ENCODE measurements at regions not wholly inside any gene's neighbourhood (a gene's known extent, or its start where the extent isn't known, plus 50 kb on each side); places are given as distances from the start of the nearest gene placed in this dataset.

DNA sequence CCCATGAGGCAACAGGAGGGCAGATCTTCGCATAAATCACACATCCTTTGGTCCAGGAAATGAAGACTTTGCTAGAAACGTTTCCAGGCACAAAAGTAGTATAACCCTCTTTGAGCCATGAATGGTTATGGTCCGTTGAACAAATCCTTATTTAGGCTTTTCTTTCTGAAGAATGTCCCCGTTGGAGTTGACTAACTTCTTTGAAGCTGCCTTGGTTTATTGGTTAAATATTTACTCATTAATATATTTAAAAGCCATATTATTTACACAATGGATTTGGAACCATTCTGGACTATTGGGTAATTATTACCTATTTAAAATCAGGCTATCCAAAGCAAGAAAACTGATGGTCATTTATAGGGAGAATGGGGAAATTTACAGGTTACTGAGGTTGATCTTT, 347.6 kb upstream of the SLC30A5 start:
- no peak overlapping the region for H3K27ac ChIP-seq
- no peak overlapping the region for H3K4me3 ChIP-seq (ENCODE audit: low read depth, low read length)
- no peak for DNase-seq
- no peaks in the 10 kb centered on the region for H3K9me3 ChIP-seq (ENCODE audit: severe bottlenecking)
- TF ChIP-seq CTCF (IDR thresholded peaks at IDR 0.05; ENCODE audit: low read depth, low read length), result no peak
- no peaks in the 10 kb centered on the region for H3K27me3 ChIP-seq (ENCODE audit: insufficient read depth, low read depth, severe bottlenecking)
- H3K36me3 ChIP-seq, result no peaks in the 10 kb centered on the region

DNA sequence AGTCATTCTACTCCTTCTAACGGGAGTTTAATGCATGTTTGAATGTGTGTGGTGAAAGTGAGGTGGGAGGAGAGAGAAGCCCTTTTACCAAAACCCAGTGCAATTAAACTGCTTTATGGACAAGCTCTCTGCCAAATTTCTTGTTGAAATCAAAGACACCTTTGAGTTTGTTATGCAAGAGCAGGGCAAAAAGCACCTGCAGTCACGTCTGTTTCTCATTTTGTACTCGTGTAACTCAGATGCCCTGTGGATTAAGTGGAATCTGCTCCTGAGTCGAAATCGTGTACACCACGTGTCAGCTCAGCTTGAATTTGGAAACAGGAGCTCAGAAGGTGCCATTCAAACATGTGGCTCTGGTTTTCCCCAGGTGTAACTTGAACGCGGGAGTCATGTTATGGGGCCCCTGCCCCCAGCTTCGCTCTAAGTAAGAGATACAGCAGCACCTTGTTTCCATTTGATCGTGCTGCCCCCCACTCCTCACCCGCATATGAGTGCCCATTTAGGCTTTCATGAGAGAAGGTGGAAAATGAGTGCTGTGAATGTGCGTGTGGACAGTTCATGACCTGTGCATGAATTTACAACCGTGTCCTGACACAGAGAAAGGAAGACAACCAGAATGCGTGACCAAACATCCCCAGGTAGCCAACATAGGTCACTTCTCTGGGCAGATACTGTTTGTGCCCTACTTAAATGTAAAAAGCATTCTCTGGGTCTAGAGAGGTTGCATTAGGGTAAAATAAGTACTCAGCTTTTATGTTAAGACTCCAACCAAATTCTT, 347.0 kb upstream of the SLC30A5 start:
- H3K27me3 ChIP-seq (ENCODE audit: insufficient read depth, low read depth, severe bottlenecking), result no peaks in the 10 kb centered on the region

DNA sequence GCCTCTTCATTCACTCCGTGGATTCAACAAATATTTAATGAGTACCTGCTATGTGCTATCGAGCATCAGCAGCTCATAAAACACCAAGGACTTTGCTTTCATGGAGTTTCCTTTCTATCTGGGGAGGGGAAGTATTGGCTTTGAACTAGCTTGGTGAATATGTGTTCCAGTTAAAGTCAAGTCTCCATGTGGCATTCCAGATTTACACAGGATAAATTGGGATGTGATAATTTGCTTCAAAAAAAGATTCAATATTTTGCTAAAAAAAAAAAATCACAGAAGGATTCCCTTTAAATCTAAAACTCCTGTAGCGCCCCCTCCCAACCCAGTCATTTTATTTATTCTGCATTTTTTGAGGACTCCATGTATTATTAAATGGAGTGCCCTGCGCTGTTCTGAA, 346.3 kb upstream of the SLC30A5 start:
- DNase-seq, result no peak
- Histone ChIP-seq H3K9me3 (ENCODE audit: severe bottlenecking) (no peaks in the 10 kb centered on the region), H3K36me3 (no peaks in the 10 kb centered on the region), H3K27ac (no peak overlapping the region), H3K4me3 (ENCODE audit: low read depth, low read length) (no peak overlapping the region), H3K27me3 (ENCODE audit: insufficient read depth, low read depth, severe bottlenecking) (no peaks in the 10 kb centered on the region)
- TF ChIP-seq CTCF (IDR thresholded peaks at IDR 0.05; ENCODE audit: low read depth, low read length), result no peak

More for the DNA sequence above, 347.0 kb upstream of the SLC30A5 start:
- DNase-seq, result no peak
- TF ChIP-seq CTCF (IDR thresholded peaks at IDR 0.05; ENCODE audit: low read depth, low read length), result no peak
- no peak overlapping the region for H3K27ac ChIP-seq
- no peaks in the 10 kb centered on the region for H3K36me3 ChIP-seq
- no peaks in the 10 kb centered on the region for H3K9me3 ChIP-seq (ENCODE audit: severe bottlenecking)
- H3K4me3 ChIP-seq (ENCODE audit: low read depth, low read length), result no peak overlapping the region

DNA sequence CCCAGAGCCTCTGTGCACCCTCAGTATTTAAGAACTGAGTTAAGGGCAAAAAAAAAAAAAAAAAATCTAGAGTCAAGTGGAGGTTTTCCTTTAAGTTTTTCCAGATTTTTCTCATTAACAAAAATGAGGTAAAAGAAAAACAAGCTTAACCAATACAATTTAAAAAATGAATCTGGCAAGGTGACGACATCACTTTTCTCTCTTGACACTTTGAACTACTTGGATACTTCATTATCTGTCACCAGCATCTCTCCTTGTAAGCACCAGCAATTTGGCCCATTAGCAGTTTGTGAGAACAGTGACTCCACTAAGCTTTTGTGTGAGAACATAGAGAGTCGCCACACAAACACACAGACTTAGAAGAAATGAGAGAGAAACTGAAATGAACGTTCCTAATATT, 345.7 kb upstream of the SLC30A5 start:
- H3K27me3 ChIP-seq (ENCODE audit: insufficient read depth, low read depth, severe bottlenecking), result no peaks in the 10 kb centered on the region
- no peak overlapping the region for H3K27ac ChIP-seq
- no peaks in the 10 kb centered on the region for H3K9me3 ChIP-seq (ENCODE audit: severe bottlenecking)
- TF ChIP-seq CTCF (IDR thresholded peaks at IDR 0.05; ENCODE audit: low read depth, low read length), result no peak
- H3K4me3 ChIP-seq (ENCODE audit: low read depth, low read length), result no peak overlapping the region
- DNase-seq, result no peak
- H3K36me3 ChIP-seq, result no peaks in the 10 kb centered on the region

GRCh38 chr5:68749077-68749476, 344.7 kb upstream of the SLC30A5 start:
- H3K4me3 ChIP-seq (ENCODE audit: low read depth, low read length), result no peak overlapping the region
- no peaks in the 10 kb centered on the region for H3K27me3 ChIP-seq (ENCODE audit: insufficient read depth, low read depth, severe bottlenecking)
- DNase-seq, result no peak
- H3K27ac ChIP-seq, result no peak overlapping the region
- no peak for TF ChIP-seq CTCF (IDR thresholded peaks at IDR 0.05; ENCODE audit: low read depth, low read length)
- no peaks in the 10 kb centered on the region for H3K9me3 ChIP-seq (ENCODE audit: severe bottlenecking)
- H3K36me3 ChIP-seq, result no peaks in the 10 kb centered on the region

DNA sequence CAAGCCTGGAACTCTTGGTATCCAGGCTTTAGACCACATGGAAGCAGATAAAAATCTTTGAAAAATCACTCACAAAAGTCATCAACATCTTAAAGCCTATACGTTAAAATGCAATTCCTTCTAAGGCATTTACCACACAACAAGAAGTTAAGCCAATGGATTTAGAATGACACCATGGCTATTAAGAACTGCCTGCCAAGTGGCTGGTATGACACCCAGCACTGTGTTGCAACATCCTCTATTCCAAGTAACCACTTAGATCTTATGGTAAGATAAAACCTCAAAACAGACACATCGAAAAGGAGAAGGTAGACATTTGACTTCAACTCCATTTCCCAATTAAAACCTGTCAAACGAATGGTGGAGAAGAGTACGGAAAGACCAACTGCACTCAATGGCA, 344.2 kb upstream of the SLC30A5 start:
- no peaks in the 10 kb centered on the region for H3K27me3 ChIP-seq (ENCODE audit: insufficient read depth, low read depth, severe bottlenecking)

More for the DNA sequence above, 344.2 kb upstream of the SLC30A5 start:
- no peak for DNase-seq
- Histone ChIP-seq H3K4me3 (ENCODE audit: low read depth, low read length) (no peak overlapping the region), H3K27ac (no peak overlapping the region), H3K9me3 (ENCODE audit: severe bottlenecking) (no peaks in the 10 kb centered on the region), H3K36me3 (no peaks in the 10 kb centered on the region)
- TF ChIP-seq CTCF (IDR thresholded peaks at IDR 0.05; ENCODE audit: low read depth, low read length), result no peak
